ENCODE measurements at regions not wholly inside any gene's neighbourhood (a gene's known extent, or its start where the extent isn't known, plus 50 kb on each side); places are given as distances from the start of the nearest gene placed in this dataset.
A peak's percentile ranks its signal among the peaks of the same experiment; 100 is the strongest.

- DNase-seq = no peak
Observed at GRCh38 chr3:18666655-18667054, 241.5 kb upstream of the SATB1 start.

GRCh38 chr3:18660059-18660458, 234.9 kb upstream of the SATB1 start:
- DNase-seq = no peak

GRCh38 chr3:18657858-18658820, 233.0 kb upstream of the SATB1 start:
- DNase-seq = no peak

- DNase-seq = no peak
Observed at GRCh38 chr3:18656866-18657265, 231.7 kb upstream of the SATB1 start.

GRCh38 chr3:18656410-18656809, 231.3 kb upstream of the SATB1 start:
- DNase-seq = no peak

- no peak for DNase-seq
Observed at GRCh38 chr3:18655827-18656226, 230.7 kb upstream of the SATB1 start.

- no peak for DNase-seq
Observed at GRCh38 chr3:18652781-18653180, 227.6 kb upstream of the SATB1 start.

GRCh38 chr3:18650731-18651130, 225.6 kb upstream of the SATB1 start:
- no peak for DNase-seq

DNA sequence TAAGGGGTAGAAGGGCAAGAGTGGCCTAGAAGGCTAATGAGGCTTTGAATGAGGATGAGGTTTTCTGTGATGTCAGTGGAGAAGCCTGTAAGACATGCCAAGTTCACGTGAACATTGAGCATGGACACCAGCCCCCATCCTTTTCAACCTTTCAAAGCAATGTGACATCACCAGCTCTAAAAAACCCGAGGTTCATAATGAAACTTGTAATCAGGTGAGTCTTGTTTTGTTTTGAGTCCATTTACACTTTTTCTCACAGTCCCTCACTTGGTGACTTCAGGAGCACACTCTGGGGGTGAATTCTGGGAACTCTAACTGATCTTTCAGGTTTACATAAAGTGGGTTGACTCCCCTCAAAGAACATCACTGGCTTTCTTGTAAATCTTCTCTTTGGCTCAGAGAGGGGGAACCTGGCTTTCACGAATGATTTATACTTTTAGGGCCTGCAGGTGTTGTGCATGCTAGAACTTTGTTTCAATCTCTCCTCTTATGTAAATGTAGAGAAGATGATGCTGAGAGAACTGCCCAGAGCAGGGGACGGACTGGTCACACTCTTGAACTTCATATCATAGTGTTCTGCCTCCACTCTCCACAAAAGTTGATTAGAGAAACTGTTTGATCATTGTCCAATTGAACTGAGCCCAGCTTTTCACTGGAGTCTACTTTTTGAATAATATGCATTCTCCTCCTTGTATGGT, 224.7 kb upstream of the SATB1 start:
- DNase-seq = peak in 1 of 4 experiments; percentile 0

- DNase-seq = no peak
Observed at GRCh38 chr3:18648868-18649462, 223.8 kb upstream of the SATB1 start.

- no peak for DNase-seq
Observed at GRCh38 chr3:18648159-18648558, 223.0 kb upstream of the SATB1 start.

GRCh38 chr3:18645619-18646018, 220.5 kb upstream of the SATB1 start:
- no peak for DNase-seq

DNA sequence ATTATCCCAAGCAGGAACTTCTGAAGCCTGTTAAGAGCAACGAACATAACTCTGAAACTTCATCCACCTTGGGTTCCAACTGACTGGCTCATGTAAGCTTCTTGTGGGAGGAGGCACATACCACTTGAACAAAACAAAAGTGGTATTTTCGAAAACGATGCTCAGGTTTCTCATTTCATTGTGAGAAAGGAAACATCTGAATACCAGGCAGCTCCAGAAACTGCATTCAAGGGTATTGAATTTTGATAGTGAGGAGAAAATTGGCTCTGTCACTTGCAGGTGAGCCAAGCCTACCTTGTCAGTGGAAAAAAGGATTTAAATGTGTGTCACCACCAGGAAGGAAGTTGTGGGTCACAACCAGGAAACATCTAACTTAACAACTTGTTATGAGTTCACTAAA, 218.1 kb upstream of the SATB1 start:
- no peak for DNase-seq

DNA sequence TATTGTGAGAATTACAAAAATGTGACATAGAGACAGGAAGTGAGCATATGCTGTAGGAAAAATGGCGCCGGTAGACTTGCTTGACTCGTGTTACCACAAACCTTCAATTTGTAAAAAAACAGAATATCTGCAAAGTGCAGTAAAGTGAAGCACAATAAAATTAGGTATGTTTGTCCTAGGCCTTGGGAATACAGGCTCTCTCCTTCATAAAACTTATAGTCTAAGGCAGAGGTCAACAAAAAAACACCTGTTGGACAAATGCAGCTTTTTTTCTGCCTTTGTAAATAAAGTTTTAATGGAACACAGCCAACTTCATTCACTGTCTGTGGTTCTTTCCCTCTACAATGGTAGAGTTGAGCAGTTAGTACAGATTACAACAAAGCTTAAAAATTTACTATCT, 216.8 kb upstream of the SATB1 start:
- DNase-seq = no peak

GRCh38 chr3:18635215-18635614, 210.1 kb upstream of the SATB1 start:
- no peak for DNase-seq

GRCh38 chr3:18634461-18634860, 209.3 kb upstream of the SATB1 start:
- no peak for DNase-seq

DNA sequence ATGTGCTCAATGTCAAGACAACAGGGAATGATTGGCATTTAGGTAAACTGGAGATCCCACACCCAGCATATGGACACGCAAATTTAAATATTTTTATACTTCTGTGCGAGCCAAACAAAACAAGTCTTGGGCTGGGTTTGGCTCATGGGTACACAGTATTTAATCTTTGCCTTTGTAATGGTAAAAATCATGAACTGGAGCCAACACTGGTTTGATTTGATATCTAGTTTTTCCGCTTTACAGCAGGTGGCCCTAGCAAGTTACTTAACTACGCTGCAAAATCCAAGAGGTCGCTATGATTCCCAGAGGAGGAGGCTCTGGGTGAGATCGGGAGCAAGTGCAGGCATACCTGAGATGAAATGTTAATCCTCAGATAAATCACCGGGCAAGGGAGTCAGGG, 207.9 kb upstream of the SATB1 start:
- no peak for DNase-seq

GRCh38 chr3:18630295-18630694, 205.2 kb upstream of the SATB1 start:
- DNase-seq = no peak

DNA sequence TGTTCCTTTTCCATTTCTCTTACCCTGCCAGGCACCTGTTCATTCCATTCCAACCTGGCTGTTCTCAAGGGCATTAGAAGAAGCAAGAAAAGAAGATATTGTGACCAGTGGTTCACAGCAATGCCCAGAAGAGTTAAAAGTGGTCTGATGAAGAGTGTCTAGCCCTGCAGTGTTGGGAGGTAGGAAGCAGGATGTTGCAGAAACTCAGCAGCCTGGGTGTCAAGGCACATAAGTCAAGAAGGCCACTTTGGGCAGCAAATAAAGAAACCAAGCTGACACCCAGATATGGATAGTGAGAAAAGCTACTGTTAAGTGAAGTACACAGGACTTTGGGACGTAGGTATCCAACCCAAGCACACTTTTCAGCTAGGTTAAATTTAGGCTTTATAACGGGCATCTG, 199.9 kb upstream of the SATB1 start:
- no peak for DNase-seq

- DNase-seq = no peak
Observed at GRCh38 chr3:18623220-18623619, 198.1 kb upstream of the SATB1 start.

- no peak for DNase-seq
Observed at GRCh38 chr3:18618723-18619122, 193.6 kb upstream of the SATB1 start.

- DNase-seq = no peak
Observed at GRCh38 chr3:18611991-18612390, 186.9 kb upstream of the SATB1 start.

GRCh38 chr3:18609187-18609586, 184.0 kb upstream of the SATB1 start:
- DNase-seq = no peak

- DNase-seq = no peak
Observed at GRCh38 chr3:18597919-18598318, 172.8 kb upstream of the SATB1 start.

All from activated CD4-positive, CD25-positive, alpha-beta regulatory T cell (primary cell).